ENCODE measurements at regions not wholly inside any gene's neighbourhood (a gene's known extent, or its start where the extent isn't known, plus 50 kb on each side); places are given as distances from the start of the nearest gene placed in this dataset.

- H3K27me3 ChIP-seq (ENCODE audit: control insufficient read depth in 1 of 2, insufficient read depth in 2 of 2, low read length in 2 of 2), result no peaks in the 10 kb centered on the region
- no peak overlapping the region for H2AFZ ChIP-seq (ENCODE audit: low read length)
- no peak overlapping the region for H3K9ac ChIP-seq (ENCODE audit: insufficient read depth, low read depth, low read length)
- ChIA-PET POLR2A (no interaction called here), CTCF (ENCODE audit: low intra/inter-chr PET ratio, low total read pairs) (no interaction called here)
- intact Hi-C loops (cut with micrococcal nuclease; ENCODE audit: unreplicated experiment) (no loop called here), in situ Hi-C loops (cut with HindIII; ENCODE audit: extremely low pct_ligation_motif_present, low pct_unique_long_range_greater_than_20kb) (no loop called here)
- BruUV-seq (replicated peaks), result no TSS peak
- no peaks in the 10 kb centered on the region for H3K9me3 ChIP-seq (ENCODE audit: low read length)
- no peak overlapping the region for H3K27ac ChIP-seq (ENCODE audit: extremely low read length, insufficient read depth, low read length)
- TF ChIP-seq KDM6A (CRISPR knock-in tag; IDR thresholded peaks at IDR 0.05; ENCODE audit: low read depth) (no peak), TOE1 (CRISPR knock-in tag; IDR thresholded peaks at IDR 0.05) (no peak), NAIF1 (CRISPR knock-in tag; IDR thresholded peaks at IDR 0.05; ENCODE audit: borderline replicate concordance) (no peak), SALL2 (CRISPR knock-in tag; IDR thresholded peaks at IDR 0.05) (no peak), SKIL (CRISPR knock-in tag; IDR thresholded peaks at IDR 0.05; ENCODE audit: borderline replicate concordance) (no peak), KLF11 (CRISPR knock-in tag; IDR thresholded peaks at IDR 0.05) (no peak), CHD2 (IDR thresholded peaks at IDR 0.05; ENCODE audit: low read depth, low read length) (no peak)
- TF ChIP-seq, protein P1, sequence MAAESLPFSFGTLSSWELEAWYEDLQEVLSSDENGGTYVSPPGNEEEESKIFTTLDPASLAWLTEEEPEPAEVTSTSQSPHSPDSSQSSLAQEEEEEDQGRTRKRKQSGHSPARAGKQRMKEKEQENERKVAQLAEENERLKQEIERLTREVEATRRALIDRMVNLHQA (CRISPR knock-in tag; IDR thresholded peaks at IDR 0.05), result no peak
- FAIRE-seq (no peak), ATAC-seq (no peak), DNase-seq (ENCODE audit: low spot score) (no peak)
- no peaks in the 10 kb centered on the region for H3K36me3 ChIP-seq (replicated peaks in 1 of 2; ENCODE audit: control insufficient read depth in 1 of 2, insufficient read depth in 2 of 2, low read length in 2 of 2)
- H3K4me3 ChIP-seq (replicated peaks in 1 of 3; ENCODE audit: insufficient read depth in 1 of 3, low read depth in 2 of 3, low read length in 3 of 3), result no peak overlapping the region
- H3K4me2 ChIP-seq (ENCODE audit: low read depth, low read length), result no peak overlapping the region
- no peaks in the 10 kb centered on the region for H3K79me2 ChIP-seq (ENCODE audit: insufficient read depth, low read length)
- 0% methylated on average over 2 of the region's 2 CpGs for WGBS (ENCODE audit: low lambda C conversion rate)
- H3K4me1 ChIP-seq (ENCODE audit: insufficient read depth, low read length), result no peaks in the 10 kb centered on the region
- H4K20me1 ChIP-seq (ENCODE audit: insufficient read depth, low read length), result no peaks in the 10 kb centered on the region
These were observed 1495.2 kb upstream of the C9orf72 start for GRCh38 chr9:29068461-29068860.

DNA sequence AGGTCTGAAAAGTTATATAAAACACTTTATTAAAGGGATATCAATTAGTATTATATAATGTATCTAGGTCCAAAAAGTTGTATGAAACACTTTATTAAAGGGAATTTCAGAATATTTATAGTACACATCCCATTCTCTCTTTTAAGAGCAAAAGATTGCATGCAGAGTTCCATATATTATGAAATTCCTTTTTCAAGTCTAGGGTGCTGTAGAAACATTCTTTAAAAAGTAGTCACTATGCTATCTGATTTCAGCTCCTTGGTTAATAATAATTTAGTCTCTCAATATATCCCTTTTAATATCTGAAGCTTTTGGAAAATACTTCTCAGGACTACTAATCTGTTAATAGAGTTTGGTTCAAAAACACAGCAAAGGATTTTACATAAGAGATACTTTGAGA is 1496.1 kb upstream of the C9orf72 start:
- CTCF ChIA-PET (ENCODE audit: low intra/inter-chr PET ratio, low total read pairs), result no interaction called here
- intact Hi-C loops (cut with micrococcal nuclease; ENCODE audit: unreplicated experiment), result no loop called here
- POLR2A ChIA-PET, result no interaction called here

More for the DNA sequence above, 1496.1 kb upstream of the C9orf72 start:
- no peaks in the 10 kb centered on the region for H3K36me3 ChIP-seq (replicated peaks in 1 of 2; ENCODE audit: control insufficient read depth in 1 of 2, insufficient read depth in 2 of 2, low read length in 2 of 2)
- H3K27me3 ChIP-seq (ENCODE audit: control insufficient read depth in 1 of 2, insufficient read depth in 2 of 2, low read length in 2 of 2), result no peaks in the 10 kb centered on the region
- H4K20me1 ChIP-seq (ENCODE audit: insufficient read depth, low read length), result no peaks in the 10 kb centered on the region
- H2AFZ ChIP-seq (ENCODE audit: low read length), result no peak overlapping the region
- TF ChIP-seq HNRNPLL (IDR thresholded peaks at IDR 0.05; ENCODE audit: low read depth, low read length, poor library complexity, severe bottlenecking) (no peak), ZNF333 (CRISPR knock-in tag; IDR thresholded peaks at IDR 0.05; ENCODE audit: borderline replicate concordance) (no peak), ADNP (CRISPR knock-in tag; IDR thresholded peaks at IDR 0.05) (no peak)
- TF ChIP-seq, protein P2, sequence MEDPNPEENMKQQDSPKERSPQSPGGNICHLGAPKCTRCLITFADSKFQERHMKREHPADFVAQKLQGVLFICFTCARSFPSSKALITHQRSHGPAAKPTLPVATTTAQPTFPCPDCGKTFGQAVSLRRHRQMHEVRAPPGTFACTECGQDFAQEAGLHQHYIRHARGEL (CRISPR knock-in tag; IDR thresholded peaks at IDR 0.05), result no peak
- TF ChIP-seq, protein P3, sequence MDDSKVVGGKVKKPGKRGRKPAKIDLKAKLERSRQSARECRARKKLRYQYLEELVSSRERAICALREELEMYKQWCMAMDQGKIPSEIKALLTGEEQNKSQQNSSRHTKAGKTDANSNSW (CRISPR knock-in tag; IDR thresholded peaks at IDR 0.05; ENCODE audit: borderline replicate concordance), result no peak
- no TSS peak for BruUV-seq (replicated peaks)
- H3K4me3 ChIP-seq (replicated peaks in 1 of 3; ENCODE audit: insufficient read depth in 1 of 3, low read depth in 2 of 3, low read length in 3 of 3), result no peak overlapping the region
- H3K79me2 ChIP-seq (ENCODE audit: insufficient read depth, low read length), result no peaks in the 10 kb centered on the region
- H3K27ac ChIP-seq (ENCODE audit: extremely low read length, insufficient read depth, low read length), result no peak overlapping the region
- H3K9ac ChIP-seq (ENCODE audit: insufficient read depth, low read depth, low read length), result no peak overlapping the region
- H3K4me1 ChIP-seq (ENCODE audit: insufficient read depth, low read length), result no peaks in the 10 kb centered on the region
- in situ Hi-C loops (cut with HindIII; ENCODE audit: extremely low pct_ligation_motif_present, low pct_unique_long_range_greater_than_20kb), result no loop called here
- no peaks in the 10 kb centered on the region for H3K9me3 ChIP-seq (ENCODE audit: low read length)
- no peak for ATAC-seq
- FAIRE-seq, result no peak
- no peak for DNase-seq (ENCODE audit: low spot score)
- H3K4me2 ChIP-seq (ENCODE audit: low read depth, low read length), result no peak overlapping the region
